ENCODE measurements at regions not wholly inside any gene's neighbourhood (a gene's known extent, or its start where the extent isn't known, plus 50 kb on each side); places are given as distances from the start of the nearest gene placed in this dataset.

DNA sequence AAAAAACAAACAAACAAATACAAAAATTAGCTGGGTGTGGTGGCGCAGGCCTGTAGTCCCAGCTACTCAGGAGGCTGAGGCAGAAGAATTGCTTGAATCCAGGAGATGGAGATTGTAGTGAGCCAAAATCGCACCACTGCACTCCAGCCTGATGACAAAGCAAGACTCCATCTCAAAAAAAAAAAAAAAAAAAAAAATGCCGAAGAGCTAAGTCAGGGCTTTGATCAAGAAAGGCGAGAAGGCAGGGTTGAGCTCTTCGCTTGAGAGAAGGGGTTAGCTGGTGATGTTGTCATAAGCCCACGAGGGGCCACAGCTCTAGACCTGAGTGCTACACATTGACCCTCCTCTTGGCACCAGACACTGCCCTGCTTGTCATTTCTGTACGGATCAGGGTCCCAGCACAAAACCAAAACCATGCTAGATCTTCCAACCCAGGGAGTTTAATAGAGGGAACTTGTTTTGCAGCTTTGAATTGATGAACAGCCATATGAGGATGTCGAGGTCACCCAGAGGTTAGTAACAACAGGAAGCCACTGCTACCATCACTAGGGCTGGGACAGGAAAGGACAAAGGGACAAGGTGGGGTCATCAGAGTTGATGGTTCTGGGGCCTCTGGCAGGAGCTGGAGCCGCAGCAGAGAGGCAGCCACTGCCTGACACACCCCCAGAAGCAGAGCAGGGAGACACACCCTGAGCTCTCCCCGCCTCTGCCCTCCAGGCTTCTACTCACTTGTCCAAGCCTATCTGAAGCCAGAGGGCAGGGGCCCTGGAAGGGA, 122.7 kb downstream of the SNX5 start:
- no peaks in the 10 kb centered on the region for H3K27me3 Mint-ChIP-seq
- DNase-seq, result no peak

DNA sequence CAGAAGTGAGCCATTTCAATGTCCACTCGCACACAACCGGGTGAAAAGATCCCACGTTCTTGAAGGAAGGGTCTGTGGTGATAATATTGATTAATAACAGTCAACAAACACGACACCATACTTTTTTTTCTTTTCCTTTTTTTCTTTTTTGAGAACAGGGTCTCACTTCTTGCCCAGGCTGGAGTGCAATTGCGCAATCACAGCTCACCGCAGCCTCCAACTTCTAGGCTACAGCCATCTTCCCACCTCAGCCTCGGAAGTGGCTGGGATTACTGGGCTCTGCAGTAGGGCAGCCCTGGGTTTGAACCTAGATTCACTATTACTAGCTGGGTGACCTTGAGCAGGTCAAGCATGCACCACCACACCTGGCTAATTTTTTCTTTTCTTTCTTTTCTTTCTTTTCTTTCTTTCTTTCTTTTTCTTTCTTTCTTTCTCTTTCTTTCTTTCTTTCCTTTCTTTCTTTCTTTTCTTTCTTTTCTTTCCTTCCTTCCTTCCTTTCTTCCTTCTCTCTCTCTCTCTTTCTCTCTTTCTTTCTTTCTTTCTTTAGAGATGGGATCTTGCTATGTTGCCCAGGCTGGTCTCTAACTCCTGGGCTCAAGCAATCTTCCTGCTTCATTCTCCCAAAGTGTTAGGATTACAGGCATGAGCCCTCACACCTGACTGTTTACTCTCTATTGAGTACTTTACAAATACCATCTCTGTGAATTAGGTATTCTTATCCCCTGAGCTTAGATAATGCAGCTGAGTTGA, 123.9 kb downstream of the SNX5 start:
- DNase-seq, result no peak

More for the DNA sequence above, 122.7 kb downstream of the SNX5 start:
- no peaks in the 10 kb centered on the region for H3K36me3 Mint-ChIP-seq (ENCODE audit: insufficient read depth)
- peak overlapping the region; percentile 15 to 86 for H3K27ac Mint-ChIP-seq
- ATAC-seq (replicated peaks), result peak; percentile 35
- H3K4me1 Mint-ChIP-seq (ENCODE audit: low read depth in 2 of 2), result peaks cover 28 to 37% of the 10 kb centered on the region in 2 donors
- H3K9me3 Mint-ChIP-seq, result no peaks in the 10 kb centered on the region
- peak overlapping the region; percentile 15 to 63 for H3K4me3 Mint-ChIP-seq

DNA sequence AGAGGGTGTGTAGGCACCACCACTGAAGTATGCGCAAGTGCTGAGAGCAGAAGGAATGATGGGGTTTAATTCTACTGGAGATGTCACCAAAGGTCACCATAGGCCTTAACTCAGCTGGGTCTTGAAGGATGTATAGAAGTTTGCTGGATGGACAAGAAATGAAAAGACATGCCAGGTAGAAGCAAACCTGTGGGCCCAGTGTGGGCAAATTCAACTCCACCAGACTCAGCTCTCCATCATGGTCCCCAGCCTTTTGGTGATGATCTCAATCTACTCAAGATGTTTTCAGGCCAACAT, 124.5 kb downstream of the SNX5 start:
- Mint-ChIP-seq H3K27me3 (peaks cover under 1 to 2% of the 10 kb centered on the region in 2 donors), H3K4me1 (ENCODE audit: low read depth in 2 of 2) (peaks cover 28 to 37% of the 10 kb centered on the region in 2 donors), H3K27ac (peak overlapping the region in 1 of 2 donors; percentile 55), H3K36me3 (ENCODE audit: insufficient read depth) (no peaks in the 10 kb centered on the region), H3K4me3 (peak overlapping the region in 1 of 2 donors; percentile 7), H3K9me3 (no peaks in the 10 kb centered on the region)
- DNase-seq (no peak), ATAC-seq (replicated peaks) (no peak)

More for the DNA sequence above, 123.9 kb downstream of the SNX5 start:
- no peak for ATAC-seq (replicated peaks)
- Mint-ChIP-seq H3K9me3 (no peaks in the 10 kb centered on the region), H3K4me3 (peak overlapping the region in 1 of 2 donors; percentile 6), H3K27ac (peak overlapping the region; percentile 29 to 55), H3K4me1 (ENCODE audit: low read depth in 2 of 2) (peaks cover 28 to 37% of the 10 kb centered on the region in 2 donors), H3K36me3 (ENCODE audit: insufficient read depth) (no peaks in the 10 kb centered on the region), H3K27me3 (no peaks in the 10 kb centered on the region)

DNA sequence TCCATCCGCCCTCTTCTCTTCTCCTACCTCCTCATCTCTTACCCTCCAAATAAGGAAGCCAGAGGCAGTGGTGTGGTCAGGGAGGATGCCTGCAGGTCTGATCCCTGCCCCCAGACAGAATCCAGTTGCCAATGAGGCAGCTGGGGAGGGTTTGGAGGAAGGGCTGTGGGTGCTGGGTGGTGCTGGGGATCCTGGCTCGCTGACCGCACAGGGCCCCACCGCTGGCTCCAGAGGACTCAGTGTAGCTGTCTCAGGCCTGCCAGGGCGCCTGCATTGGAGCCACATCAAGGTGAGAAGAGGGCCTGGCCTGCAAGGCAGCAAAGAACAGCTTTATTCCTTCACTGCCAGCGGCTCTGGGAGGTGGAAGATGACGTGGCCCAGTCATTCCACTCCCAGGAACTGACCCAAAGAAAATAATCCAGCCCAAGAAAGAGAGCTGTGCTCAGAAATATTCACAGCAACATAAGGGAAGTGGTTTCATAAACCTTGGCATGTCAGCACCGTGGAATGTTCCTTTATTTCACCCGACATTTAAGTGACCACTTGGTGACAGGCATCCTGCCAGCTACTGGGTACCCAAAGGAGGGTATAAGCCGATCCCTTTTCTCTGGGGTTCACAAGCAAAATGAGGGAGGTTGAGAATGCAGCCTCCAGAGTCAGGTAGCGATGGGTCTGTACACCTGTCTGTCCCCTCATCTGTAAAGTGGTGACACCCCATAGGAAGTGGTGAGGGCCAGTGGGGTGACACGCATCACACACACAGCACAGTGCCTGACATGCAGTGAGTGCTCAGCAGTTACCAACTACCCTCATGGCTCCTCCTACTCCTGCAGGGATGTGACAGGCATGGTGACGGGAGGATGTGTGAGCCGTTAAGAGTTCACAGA, 125.1 kb downstream of the SNX5 start:
- no peaks in the 10 kb centered on the region for H3K9me3 Mint-ChIP-seq
- H3K4me1 Mint-ChIP-seq (ENCODE audit: low read depth in 2 of 2), result peaks cover 23 to 33% of the 10 kb centered on the region in 2 donors
- no peaks in the 10 kb centered on the region for H3K36me3 Mint-ChIP-seq (ENCODE audit: insufficient read depth)
- peaks cover 5 to 6% of the 10 kb centered on the region in 2 donors for H3K27me3 Mint-ChIP-seq
- DNase-seq (peak; percentile 34 to 37 (median 35)), ATAC-seq (replicated peaks) (peak; percentile 95)
- peak overlapping the region; percentile 23 to 55 for H3K27ac Mint-ChIP-seq
- peak overlapping the region in 1 of 2 donors; percentile 7 for H3K4me3 Mint-ChIP-seq

DNA sequence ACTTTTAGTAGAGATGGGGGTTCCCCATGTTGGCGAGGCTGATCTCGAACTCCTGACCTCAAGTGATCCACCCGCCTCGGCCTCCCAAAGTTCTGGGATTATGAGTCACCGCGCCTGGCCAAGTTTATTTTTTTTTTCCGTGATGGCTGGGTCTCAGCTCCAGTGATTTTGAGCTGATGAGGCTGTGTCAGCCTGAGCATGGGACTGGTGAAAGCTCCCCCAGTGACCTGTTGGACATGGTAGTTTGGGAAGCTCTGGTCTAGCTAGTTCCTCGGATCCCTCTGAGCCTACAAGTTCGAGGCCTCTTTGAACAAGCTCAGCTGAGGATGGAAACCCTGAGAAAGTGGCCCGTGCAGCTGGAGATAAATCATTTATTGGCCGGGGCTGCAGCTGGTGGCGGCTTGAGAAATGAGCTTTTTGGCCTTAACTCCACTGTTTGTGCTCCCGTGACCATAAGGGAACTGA, 126.8 kb downstream of the SNX5 start:
- Mint-ChIP-seq H3K36me3 (ENCODE audit: insufficient read depth) (no peaks in the 10 kb centered on the region), H3K9me3 (no peaks in the 10 kb centered on the region), H3K4me3 (no peak overlapping the region), H3K27me3 (peaks cover 5 to 6% of the 10 kb centered on the region in 2 donors), H3K4me1 (ENCODE audit: low read depth in 2 of 2) (peaks cover 23 to 24% of the 10 kb centered on the region in 2 donors), H3K27ac (peak overlapping the region in 1 of 2 donors; percentile 23)
- no peak for ATAC-seq (replicated peaks)
- DNase-seq, result no peak

DNA sequence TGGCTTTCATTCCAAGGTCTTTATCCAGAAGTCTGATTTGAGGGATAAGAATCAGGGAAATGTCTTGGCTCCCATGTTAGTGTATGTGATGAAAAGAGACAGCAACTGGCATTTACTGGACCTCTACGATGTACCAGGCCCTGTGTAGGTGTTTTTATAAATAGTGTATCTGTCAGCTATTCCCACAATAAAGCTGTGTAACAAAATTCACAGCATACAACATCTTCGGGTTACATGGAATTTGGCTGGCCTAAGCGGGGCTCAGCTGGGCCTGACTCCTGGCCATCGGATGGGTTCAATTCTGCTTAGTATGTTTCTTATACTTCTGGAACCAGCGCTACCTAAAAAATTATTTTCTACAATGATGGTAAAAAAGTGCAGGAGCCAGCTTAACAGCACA, 128.2 kb downstream of the SNX5 start:
- ATAC-seq (replicated peaks) (no peak), DNase-seq (no peak)
- no peaks in the 10 kb centered on the region for H3K9me3 Mint-ChIP-seq
- H3K4me3 Mint-ChIP-seq, result no peak overlapping the region
- H3K36me3 Mint-ChIP-seq (ENCODE audit: insufficient read depth), result no peaks in the 10 kb centered on the region
- peaks cover 5 to 6% of the 10 kb centered on the region in 2 donors for H3K27me3 Mint-ChIP-seq
- no peak overlapping the region for H3K27ac Mint-ChIP-seq
- peaks cover 13 to 14% of the 10 kb centered on the region in 2 donors for H3K4me1 Mint-ChIP-seq (ENCODE audit: low read depth in 2 of 2)

DNA sequence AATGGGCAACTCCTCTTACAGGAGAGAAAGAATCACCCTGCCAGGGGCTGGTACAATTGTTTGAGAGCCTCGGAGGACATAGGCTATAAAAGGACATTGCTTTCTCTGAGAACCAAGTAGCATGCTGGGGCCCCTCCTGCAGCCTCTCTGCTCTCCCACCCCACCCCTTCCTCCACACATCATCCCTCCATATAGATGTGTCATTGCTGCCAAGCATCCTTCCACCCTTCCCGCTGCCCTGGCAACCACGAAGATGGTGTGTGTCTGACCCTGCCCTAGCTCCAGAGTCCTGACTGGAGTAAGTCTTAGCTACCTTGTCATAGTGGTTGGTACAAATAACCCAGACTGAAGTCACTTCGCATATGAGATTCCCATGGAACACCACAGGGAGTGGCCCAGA, 129.7 kb downstream of the SNX5 start:
- H3K27ac Mint-ChIP-seq, result no peak overlapping the region
- ATAC-seq (replicated peaks), result no peak

DNA sequence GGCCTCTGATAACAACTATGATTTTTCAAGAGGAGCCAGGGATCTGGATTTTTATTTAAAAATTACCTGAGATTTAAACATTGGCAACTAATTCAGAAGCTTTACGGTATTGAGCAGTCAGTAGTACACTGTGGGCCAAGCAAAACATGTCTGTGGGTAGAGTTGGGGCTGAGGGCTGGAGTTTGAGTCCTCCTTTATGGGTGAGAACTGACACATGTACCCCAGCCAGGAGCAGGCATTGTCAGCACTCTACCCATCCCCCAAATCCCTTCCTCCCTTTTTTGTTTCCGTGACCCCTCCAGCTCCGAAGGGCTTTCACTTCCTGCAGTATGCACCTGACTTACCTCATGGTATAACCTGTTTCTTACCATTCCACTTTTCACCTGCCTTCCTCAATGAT, 131.4 kb downstream of the SNX5 start:
- H3K4me3 Mint-ChIP-seq, result no peak overlapping the region
- H3K27ac Mint-ChIP-seq, result no peak overlapping the region
- H3K27me3 Mint-ChIP-seq, result peaks cover 5 to 6% of the 10 kb centered on the region in 2 donors
- DNase-seq (no peak), ATAC-seq (replicated peaks) (no peak)
- H3K9me3 Mint-ChIP-seq, result no peaks in the 10 kb centered on the region
- H3K36me3 Mint-ChIP-seq (ENCODE audit: insufficient read depth), result no peaks in the 10 kb centered on the region
- no peaks in the 10 kb centered on the region for H3K4me1 Mint-ChIP-seq (ENCODE audit: low read depth in 2 of 2)

More for the DNA sequence above, 129.7 kb downstream of the SNX5 start:
- Mint-ChIP-seq H3K9me3 (no peaks in the 10 kb centered on the region), H3K36me3 (ENCODE audit: insufficient read depth) (no peaks in the 10 kb centered on the region), H3K27me3 (peaks cover 5 to 6% of the 10 kb centered on the region in 2 donors), H3K4me3 (no peak overlapping the region), H3K4me1 (ENCODE audit: low read depth in 2 of 2) (peaks cover 3 to 9% of the 10 kb centered on the region in 2 donors)
- DNase-seq, result no peak

DNA sequence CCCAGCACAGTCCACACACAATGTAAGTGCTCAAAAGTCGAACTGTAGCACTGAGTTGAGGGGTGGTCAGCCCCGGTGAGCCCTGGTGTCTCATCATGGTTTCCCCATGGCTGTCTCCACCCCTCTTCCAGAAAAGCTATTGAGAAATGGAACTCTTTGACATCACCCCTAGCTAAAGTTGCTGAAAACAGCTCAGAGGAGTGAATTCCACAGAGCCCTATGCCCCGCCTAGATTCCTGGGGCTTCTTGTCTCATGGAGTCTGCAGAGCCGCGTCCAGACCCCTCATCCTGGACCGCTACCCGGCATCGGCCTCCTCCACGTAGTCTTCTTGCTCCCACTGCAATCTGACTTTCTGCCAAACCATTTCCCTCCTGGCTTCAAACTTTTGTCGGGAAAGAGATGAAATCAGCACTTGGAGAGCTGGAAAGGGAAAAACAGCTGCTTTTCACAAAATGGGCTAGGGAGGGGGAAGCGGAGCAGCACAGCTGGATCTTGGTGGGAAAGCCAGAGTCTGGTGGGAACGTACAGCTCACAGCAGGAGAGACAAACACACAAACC, 132.2 kb downstream of the SNX5 start:
- Mint-ChIP-seq H3K27me3 (peaks cover 5 to 6% of the 10 kb centered on the region in 2 donors), H3K27ac (no peak overlapping the region), H3K4me3 (no peak overlapping the region), H3K4me1 (ENCODE audit: low read depth in 2 of 2) (no peaks in the 10 kb centered on the region), H3K36me3 (ENCODE audit: insufficient read depth) (no peaks in the 10 kb centered on the region), H3K9me3 (no peaks in the 10 kb centered on the region)
- no peak for ATAC-seq (replicated peaks)
- no peak for DNase-seq

DNA sequence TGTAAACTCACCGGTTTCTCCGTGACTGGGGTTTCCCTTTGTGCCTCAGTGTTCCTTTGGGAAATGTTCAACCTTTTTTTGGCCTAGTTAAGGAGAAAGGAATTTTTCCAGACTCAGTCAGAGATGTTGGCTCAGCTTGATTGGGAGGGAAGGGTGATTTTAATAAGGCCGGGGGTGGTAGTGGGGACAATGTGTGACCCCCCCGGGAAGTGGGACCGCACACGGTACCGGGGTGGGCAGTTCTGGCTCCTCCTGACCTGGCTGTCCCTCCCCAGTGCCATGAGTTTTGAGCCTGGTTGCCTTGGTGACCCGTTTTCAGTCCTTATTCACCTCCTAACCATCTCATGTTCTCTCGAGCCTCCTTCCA, 132.7 kb downstream of the SNX5 start:
- Mint-ChIP-seq H3K27ac (no peak overlapping the region), H3K9me3 (no peaks in the 10 kb centered on the region)
- ATAC-seq (replicated peaks), result no peak

DNA sequence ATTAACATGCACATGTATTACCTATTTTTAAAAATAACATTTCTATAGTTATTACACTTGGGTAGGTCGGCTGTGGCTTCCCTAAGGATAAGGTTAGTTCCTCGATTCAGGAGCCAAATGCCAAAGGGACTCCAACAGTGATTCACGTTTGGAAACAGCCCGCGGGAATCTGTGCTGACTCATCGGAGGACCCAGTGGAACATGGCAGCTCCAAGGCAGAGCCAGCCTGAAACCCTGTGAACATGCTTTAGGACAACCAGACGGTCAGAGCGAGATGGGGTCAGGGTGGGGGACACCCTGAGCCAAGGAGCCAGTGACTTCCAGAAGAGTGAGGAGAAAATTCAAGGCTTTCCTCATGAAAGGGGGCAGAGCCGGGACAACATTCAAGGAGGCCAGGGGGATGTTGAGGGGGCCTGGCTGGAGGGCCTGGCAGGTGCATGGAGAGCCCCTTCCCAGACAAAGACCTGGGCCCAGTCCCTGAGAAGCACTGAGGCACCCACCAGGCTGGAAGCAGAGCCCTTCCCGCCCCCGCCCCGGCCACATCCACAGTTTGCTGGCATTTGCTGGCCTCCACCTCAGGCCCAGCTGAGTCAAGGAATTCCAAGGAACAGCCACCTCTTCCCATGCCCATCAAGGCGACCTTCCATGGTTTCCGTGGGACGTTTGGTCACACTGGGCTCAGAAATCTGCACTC, 133.2 kb downstream of the SNX5 start:
- H3K27me3 Mint-ChIP-seq, result peaks cover 5 to 6% of the 10 kb centered on the region in 2 donors
- no peak for ATAC-seq (replicated peaks)
- no peak overlapping the region for H3K4me3 Mint-ChIP-seq
- no peaks in the 10 kb centered on the region for H3K9me3 Mint-ChIP-seq
- no peak overlapping the region for H3K27ac Mint-ChIP-seq
- H3K36me3 Mint-ChIP-seq (ENCODE audit: insufficient read depth), result no peaks in the 10 kb centered on the region
- H3K4me1 Mint-ChIP-seq (ENCODE audit: low read depth in 2 of 2), result no peaks in the 10 kb centered on the region
- DNase-seq, result no peak

More for the DNA sequence above, 132.7 kb downstream of the SNX5 start:
- no peak for DNase-seq
- peaks cover 5 to 6% of the 10 kb centered on the region in 2 donors for H3K27me3 Mint-ChIP-seq
- no peaks in the 10 kb centered on the region for H3K4me1 Mint-ChIP-seq (ENCODE audit: low read depth in 2 of 2)
- no peak overlapping the region for H3K4me3 Mint-ChIP-seq
- no peaks in the 10 kb centered on the region for H3K36me3 Mint-ChIP-seq (ENCODE audit: insufficient read depth)

DNA sequence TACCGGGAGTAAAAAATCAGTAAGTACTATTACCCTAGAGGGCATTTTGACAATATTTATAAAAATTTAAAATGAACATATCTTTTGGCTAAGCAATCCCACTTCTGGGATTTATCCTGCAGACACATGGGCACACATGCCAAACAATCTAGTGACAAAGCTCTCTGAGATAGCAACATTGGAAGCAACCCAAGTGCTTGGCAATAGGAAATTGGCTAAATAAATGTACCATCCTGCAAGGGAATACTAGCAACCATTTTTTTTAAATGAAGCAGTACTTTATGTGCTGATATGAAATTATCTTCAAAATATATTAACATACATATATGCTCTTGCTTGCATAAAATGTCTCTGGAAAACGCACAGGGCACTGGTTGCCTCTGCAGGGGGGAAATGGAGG, 133.8 kb downstream of the SNX5 start:
- Mint-ChIP-seq H3K4me3 (no peak overlapping the region), H3K4me1 (ENCODE audit: low read depth in 2 of 2) (no peaks in the 10 kb centered on the region), H3K36me3 (ENCODE audit: insufficient read depth) (no peaks in the 10 kb centered on the region), H3K27me3 (peaks cover 5 to 6% of the 10 kb centered on the region in 2 donors), H3K27ac (no peak overlapping the region), H3K9me3 (no peaks in the 10 kb centered on the region)
- ATAC-seq (replicated peaks), result no peak
- no peak for DNase-seq

Data from effector memory CD8-positive, alpha-beta T cell (primary cell).